ENCODE measurements at regions not wholly inside any gene's neighbourhood (a gene's known extent, or its start where the extent isn't known, plus 50 kb on each side); places are given as distances from the start of the nearest gene placed in this dataset.
"Not testable (repeated sequence)": the region's sequence is repeated elsewhere in the genome, so short reads cannot be mapped to it uniquely, and the experiment has no call there.

DNA sequence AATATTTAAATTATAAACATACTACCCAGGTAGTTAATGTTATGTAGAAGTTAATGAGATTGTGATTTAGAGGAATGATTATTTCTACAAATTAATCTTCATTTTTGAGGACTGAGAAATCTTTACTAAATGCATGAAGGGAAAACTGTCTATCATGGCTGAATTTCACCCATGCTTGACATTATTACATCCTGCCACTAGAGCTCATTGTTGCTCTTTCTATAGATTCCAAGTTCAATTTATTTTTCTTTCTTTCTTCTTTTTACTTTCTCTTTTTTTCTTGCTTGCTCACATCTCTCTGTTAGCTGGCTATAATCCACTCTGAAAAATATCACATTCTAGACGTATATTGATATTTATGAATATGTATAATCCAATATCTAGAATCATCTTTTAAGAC, 505.0 kb upstream of the KLHL1 start:
- no peak for DNase-seq

DNA sequence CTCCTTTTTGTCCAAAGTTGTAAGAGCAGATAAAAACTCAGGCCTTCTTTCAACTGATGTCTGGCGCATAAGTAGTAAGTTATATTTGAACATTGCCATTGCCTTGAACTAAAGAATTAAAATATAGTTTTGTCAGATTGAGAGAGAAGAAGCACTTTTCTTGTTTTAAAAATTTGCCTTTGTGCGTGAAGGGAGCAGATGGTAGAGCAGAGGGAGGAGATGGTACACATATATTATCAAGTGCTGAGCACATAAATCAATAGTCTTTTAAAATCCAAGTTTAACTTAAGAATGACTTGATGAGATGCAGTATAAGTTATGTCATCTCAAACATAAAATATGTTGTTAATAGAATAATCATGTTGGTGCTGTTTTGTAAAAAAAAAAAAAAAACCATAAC, 504.6 kb upstream of the KLHL1 start:
- no peak for DNase-seq

DNA sequence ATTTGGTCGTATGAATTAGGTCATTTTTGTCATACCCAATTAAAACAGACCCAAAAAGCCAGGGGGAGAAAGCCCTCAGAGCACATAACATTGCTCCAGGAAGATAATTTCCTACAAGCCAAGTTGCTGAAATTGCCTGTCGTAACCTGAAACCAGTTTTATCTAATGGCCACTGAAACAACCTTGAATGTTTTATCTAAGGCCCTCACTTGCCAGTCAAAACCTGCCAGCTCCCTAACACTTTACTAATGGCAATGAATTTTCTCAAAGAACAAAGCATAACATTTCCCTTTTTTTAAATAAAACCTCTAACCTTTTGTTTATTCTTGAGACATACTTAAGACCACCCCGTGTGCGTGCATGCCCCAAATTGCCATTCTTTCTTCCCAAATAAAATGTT, 496.2 kb upstream of the KLHL1 start:
- DNase-seq: no peak

DNA sequence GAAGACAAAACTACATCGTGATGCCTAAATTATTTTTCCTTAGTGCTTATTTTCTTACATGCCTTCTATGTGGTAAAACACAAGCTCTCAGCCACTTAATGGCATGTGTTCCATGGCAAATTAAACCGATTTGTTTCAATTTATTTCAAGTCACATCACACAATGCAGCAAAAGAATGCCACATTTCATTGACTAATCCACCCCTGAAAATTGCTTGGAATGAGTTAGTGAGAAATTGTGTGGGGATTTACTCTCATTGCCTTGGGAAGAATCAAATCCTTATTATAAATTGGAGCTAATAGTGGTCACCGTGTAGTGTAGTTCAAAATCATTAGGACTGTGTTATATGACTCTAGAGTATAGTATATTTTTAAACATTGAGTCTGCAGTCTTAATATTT, 485.5 kb upstream of the KLHL1 start:
- no peak for DNase-seq

DNA sequence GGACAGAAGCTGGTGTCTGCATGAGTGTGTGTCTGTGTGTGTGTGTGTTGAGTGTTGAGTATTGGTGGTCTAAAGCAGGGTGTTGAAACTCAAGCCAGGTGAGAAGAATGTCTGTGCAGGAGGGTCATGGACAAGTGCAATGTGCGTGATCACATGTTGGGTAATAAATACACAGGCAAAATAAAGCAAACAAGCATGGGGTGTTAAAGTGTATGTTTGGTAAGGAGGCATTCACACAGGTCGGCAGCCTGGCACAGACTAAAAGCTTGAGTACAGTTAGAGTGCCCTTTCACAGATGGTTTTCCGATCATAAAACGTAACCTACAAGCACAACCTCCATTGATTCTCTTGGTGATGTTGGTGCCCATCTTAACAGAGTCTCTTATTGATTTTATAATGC, 476.9 kb upstream of the KLHL1 start:
- DNase-seq: no peak

DNA sequence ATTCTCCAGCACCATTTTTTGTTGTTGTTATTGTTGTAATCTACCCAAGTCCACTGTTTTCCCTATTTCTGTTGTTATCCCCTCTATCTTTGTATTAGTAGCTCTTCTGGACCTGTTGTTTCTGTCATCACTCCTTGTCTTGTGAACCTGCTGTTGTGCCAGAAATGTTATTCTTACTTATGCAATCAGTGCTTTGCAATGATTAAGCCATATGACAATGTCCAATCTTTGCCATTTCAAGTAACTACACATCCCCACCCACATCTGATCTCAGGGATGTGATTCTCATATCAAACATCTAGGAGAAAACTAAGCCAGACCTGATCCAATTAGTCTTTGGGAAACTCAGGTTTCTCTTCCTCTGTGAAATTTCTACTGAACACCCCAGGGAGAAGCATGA, 472.6 kb upstream of the KLHL1 start:
- DNase-seq: no peak

DNA sequence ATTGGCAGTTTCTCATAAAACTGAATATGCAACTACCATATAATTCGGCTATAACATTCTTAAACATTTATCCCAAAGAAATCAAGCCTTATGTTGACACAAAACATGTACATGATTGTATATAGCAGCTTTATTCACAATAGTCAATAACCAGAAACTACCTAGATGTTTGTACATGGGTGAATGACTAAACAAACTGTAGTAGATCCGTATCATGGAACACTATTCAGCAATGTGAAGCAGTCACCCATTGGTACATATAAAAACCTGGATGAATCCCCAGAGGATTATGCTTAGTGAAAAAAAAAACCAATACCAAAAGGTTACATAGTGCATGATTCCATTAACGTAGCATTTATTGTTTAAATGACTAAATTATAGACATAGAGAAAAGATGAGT, 471.7 kb upstream of the KLHL1 start:
- no peak for DNase-seq

DNA sequence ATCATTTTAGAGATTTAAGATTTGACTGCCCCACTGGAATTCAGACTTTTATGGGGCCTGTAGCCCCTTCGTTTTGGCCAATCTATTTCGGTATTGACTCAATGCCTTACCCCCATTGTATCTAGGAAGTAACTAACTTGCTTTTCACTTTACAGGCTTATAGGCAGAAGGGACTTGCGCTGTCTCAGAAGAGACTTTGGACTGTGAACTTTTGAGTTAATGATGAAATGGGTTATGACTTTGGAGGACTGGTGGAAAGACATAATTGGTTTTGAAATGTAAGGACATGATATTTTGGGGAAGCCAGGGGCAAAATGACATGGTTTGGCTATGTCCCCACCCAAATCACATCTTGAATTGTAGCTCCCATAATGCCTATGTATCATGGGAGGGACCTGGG, 463.0 kb upstream of the KLHL1 start:
- no peak for DNase-seq

DNA sequence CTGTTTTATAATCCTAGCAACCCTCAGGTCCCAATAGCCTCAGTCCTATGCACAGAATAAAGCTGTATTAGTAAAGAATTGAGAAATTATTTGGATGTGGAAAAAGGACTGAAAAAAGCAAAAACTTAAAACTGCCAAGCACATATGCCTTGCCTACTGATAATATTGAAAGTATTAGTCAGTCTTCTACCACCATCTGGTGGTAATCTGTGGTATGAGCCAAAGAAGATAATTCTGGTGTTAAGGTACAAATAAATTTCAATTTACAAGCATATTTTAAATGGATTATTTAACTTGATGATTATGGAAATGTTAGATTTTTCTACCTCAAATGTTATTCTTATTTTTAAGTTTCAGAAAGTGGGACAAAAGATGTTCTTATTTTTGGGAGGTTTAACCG, 460.3 kb upstream of the KLHL1 start:
- no peak for DNase-seq

DNA sequence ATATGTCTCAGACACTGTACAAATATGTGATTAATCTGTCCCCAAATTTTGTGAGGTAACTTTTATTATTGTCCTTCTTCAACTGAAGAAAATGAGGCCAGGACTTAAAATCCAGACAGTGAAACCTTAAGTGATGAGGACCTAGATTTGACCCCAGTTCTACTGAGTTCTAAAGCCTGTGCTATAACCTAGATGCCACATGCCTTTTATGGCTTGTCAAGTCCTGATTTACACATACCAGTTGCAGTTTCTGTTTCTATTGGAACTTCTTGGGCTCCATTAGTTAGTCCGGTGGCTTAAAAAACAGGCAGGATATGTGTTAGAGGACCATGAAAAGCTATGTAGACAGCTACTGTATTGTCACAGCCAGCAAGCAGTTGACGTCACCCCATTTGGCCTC, 436.5 kb upstream of the KLHL1 start:
- DNase-seq: no peak

DNA sequence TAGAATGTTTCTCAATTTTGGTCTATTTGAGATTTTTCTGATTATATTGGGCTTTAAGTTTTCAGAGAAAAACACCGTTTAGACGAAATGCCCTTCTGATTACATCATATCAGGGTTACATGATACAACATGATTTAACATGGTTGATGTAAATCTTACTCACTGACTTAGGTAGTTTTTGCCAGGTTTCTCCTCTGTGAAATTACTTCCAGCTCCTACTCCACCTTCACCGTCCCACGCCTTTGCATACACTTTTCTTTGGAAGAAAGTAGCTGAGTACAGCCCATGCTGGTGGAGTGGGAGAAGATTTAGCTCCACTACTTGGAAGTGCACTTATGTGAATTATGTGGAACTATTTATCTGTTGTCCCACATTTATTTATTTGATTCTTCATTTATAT, 433.2 kb upstream of the KLHL1 start:
- DNase-seq: no peak

DNA sequence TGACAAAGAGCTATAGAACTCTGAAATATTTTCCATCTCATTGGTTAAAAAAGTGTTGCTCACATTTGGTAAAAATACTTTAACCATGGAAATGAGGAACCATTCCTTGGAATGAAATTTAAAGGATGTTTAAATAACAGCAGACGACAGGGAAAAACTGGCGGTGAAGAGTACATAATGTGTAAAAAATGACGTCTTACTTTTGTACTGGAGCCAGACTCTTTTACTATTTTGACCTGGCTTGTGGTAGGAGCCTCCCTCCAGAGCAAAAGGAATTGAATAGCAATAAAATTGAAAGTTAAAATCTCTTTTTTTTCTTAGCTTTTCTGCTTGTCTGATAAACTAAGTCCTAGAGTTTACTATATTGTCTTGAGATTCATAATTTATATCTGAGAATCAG, 426.2 kb upstream of the KLHL1 start:
- DNase-seq: no peak

DNA sequence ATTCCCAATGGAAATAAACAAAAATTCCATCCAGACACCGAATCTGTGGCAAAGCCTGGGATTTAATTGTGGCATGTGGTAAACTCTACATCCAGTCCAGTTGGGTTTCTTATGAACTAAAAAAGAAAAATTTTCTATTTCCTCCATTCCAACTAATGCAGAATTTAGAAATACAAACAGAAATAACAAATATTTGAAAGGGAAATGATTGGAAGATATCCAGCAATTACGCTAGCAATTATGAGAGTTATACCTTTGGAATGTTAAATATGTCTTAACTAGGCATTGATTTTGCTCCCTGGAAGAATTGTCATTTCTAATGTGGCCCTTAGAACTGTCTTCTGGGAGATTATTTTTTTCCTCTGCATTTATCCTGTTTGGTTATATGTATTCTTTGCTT, 421.4 kb upstream of the KLHL1 start:
- DNase-seq: no peak

DNA sequence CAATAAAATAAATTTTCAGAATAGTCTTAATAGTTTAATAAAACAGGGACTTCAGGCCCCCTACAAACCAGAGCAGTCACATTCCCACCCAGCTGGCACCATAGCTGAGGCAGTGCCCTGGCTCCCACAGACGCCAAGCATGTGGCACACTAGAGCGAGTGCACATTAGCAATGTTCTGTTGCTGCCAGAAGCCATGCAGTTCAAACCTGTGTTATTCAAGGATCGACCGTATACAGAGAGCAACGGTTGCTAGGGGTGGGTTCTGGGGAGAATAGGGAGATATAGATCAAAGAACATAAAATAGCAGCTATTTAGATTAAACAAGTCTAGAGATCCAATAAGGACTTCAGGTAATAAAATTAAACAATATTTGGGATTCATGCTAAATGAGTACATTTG, 419.3 kb upstream of the KLHL1 start:
- DNase-seq: no peak

DNA sequence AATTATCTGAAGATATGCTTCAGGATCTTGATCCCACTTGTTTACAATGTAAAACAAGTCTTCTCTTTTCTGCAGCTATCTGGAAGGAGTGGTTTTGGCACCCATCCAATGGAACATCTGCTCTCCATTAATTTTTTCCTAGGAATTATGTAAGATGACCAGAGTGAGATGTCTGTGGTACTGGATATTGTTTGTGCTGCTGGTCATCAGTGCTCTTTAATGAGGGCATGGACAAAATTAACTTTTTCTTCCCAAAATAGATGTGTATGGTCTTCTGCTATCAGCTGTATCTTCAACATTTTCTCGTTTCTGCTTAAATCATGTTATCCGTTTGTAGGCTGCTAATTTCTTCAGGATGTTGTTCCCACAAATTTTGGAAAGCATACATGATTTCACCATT, 415.4 kb upstream of the KLHL1 start:
- DNase-seq: no peak

DNA sequence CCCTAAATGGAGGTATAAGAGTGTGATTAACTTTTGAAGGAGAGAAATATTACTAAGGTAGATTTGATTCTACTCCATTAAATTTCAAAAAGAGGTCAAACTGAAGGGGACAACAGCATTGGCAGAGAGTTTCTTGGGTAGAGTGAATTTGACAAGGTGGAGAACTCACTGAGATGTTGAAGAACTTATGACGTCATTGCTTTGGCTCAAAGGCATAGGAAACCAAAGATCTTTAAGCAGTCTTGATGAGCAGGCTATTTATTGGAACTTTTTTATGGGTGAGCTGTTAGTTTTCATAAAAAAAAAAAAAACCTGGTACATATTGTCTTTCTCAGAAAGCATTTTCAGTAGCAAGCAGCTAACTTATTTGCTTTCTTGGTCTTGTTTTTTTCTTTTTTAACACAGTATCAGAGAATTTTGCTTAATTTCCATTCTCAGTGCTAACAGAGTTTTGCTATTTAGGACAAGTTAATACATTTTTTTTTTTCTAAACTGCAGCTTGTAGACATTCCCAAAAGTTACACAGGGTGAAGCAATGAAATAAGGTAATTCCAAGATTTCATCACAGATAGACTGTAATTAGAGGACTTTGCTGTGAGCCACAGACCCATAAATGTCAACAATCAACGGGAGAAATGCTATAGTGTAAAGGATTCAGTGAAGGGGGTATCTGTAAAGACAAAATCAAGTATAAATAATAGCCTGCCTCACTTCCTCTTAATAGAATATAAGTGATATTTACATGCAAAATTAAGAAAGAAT, 412.2 kb upstream of the KLHL1 start:
- DNase-seq: no peak

DNA sequence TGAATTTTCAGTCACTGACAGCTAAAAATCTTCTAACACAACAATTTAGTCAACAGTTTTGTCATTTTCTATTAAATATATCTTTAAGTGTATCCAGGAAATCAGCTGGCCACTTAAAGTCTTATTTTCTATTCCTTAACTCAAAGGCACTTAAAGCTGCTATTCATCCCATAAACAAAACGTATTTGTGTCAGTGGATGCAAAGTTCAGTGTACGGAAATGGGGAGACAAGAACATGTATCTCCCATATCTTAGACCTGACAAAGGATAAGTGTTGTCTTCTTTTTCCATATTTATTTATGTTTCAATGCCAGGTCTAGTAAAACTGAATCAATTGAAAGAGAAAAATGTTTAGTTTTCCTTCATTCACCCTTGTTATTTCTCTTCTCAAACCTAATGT, 409.8 kb upstream of the KLHL1 start:
- DNase-seq: no peak

DNA sequence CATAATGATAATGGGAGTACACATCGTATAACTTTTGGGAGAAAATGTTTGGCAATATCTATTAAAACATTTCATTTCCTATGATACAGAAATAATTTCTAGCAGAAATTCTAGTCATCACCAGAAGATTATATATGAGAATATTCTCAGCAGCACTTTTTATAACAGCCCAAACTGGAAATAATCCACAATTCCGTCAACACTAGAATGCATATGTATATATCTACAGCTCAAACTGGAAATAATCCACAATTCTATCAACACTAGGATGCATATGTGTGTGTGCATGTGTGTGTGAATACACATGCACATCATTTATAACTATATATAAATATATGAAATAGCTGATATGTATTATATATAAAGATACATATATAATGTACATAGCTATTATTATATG, 408.0 kb upstream of the KLHL1 start:
- no peak for DNase-seq

DNA sequence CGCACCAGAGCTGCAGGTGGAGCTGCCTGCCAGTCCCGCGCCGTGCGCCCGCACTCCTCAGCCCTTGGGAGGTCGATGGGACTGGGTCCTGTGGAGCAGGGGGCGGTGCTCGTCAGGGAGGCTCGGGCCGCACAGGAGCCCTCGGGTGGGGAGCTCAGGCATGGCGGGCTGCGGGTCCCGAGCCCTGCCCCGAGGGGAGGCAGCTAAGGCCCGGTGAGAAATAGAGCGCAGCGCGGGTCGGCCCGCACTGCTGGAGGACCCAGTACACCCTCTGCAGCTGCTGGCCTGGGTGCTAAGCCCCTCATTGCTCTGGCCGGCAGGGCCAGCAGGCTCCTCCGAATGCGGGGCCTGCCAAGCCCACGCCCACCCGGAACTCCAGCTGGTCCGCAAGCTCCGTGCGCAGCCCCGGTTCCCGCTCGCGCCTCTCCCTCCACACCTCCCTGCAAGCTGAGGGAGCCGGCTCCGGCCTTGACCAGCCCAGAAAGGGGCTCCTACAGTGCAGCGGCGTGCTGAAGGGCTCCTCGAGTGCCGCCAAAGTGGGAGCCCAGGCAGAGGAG, 403.7 kb upstream of the KLHL1 start:
- not testable (repeated sequence) for DNase-seq

DNA sequence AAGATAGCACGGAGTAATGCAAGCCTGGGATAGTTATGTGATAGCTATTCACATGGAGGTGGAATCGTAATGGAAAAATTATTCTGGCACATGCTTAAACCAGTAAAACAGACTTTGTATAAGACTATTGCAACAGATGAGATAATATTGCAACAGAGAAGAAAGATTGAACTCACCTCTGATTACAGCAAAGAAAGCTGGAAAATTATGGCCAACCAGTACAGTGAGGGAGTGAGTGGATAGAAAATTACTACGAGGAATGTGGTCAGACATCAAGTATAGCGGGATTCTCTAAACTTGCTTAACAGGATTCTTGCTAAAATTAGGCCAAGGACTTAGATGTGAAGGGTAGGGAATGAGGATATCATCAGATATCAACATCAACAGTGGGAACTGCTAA, 397.6 kb upstream of the KLHL1 start:
- no peak for DNase-seq

DNA sequence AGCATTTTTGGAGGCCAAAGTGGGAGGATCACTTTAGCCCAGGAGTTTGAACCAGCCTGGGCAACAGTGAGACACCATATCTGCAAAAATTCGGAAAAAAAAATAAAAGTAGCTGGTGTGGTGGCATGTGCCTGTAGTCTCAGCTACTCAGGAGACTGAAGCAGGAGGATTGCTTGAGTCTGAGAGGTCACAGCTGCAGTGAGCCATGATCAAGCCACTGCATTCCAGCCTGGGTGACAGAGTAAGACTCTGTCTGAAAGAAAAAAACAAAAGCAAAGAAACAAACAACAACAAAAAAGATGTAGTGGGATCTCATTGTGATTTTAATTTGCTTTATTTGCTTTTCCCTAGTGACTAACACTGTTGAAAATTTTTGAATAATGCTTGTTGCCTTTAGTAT, 394.7 kb upstream of the KLHL1 start:
- no peak for DNase-seq

DNA sequence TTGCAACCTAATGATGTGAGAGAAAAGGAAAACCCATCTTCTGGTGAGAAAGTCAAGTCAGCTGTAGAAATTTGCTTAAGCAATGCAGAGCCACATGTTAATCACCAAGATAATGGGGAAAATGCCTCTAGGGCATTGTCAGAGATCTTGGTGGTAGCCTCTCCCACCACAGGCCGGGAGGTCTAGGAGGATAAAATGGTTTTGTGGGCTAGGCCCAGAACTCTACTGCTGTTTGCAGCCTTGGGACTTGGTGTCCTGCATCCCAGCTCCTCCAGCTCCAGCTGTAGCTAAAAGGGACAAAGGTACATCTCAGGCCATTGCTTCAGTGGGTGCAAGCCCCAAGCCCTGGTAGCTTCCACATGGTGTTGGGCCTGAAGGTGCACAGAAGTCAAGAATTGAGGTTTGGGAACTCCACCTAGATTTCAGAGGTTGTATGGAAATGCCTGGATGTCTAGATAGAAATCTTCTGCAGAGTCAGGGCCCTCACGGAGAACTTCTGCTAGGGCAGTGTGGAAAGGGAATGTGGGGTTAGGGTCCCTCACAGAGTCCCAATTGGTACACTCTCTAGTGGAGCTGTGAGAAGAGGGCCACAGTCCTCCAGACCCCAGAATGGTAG, 382.2 kb upstream of the KLHL1 start:
- no peak for DNase-seq

DNA sequence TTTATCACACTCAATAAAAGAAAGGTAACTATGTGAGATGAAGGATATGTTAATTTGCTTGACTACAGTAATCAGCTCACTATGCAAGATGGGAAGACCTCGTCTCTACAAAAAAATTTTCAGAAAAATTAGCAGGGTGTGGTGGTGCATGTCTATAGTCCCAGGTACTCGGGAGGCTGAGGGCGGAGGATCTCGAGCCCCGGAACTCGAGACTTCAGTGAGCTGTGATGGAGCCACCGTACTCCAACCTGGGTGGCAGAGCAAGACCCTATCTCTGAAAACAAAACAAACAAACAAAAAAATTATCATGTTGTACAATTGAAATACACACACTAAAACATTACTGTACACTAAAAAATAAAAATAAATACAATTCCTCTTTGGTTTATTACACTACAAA, 376.7 kb upstream of the KLHL1 start:
- no peak for DNase-seq

DNA sequence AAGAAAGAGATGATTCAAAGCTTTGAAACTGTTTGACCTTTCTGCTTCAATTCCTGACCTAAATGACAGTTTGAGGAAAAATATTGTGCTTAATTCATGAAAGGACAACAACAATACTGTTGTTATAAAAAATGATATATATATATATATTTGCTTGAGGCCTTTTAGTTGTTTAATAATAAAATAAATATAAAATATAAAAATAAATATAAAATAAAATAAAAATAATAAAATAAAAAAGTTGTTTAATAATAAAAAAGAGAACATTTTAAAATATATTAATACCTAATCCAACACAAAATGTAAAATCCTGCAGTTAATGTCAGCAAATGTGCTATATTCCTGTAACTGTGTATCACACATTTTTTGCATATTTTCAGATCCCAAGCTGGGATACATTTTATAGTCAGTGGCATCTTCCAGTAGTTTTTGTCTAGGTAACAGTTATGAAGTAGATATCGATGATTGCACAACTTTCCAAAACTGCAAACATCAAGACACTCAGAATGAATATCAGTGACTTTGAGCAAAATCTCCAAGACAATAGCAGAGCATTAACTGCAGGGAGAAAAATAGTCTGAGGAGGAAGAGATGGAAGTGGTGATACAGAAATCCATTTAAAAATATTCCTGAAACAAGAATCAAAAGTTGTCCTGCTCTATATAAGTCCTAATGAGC, 375.5 kb upstream of the KLHL1 start:
- no peak for DNase-seq

All from right hindlimb (tissue), 1 donor.